Vagina (tissue), 2 donors: ENCODE measurements at regions not wholly inside any gene's neighbourhood (a gene's known extent, or its start where the extent isn't known, plus 50 kb on each side); places are given as distances from the start of the nearest gene placed in this dataset.
A peak's percentile ranks its signal among the peaks of the same experiment; 100 is the strongest.

Experiments
- DNase-seq, 2 donors: peaks; one replicate each; pipeline ENCODE4 v3.0.0-alpha.2; 2017; ENCODE audit errors: extremely low spot score in 2 of 2
- H3K27ac ChIP-seq: fragments of 200-600 bp; sonication (generic); one replicate; pipeline ENCODE4 v1.5.1; 2019
- H3K27me3 ChIP-seq: fragments of 200-600 bp; sonication (generic); one replicate; pipeline ENCODE4 v1.5.1; 2019
- H3K36me3 ChIP-seq, 2 donors: fragments of 200-600 bp; sonication (generic); one replicate each; pipeline ENCODE4 v1.5.1; 2017 to 2019
- H3K4me1 ChIP-seq: fragments of 200-600 bp; sonication (generic); one replicate; pipeline ENCODE4 v1.5.1; 2019
- H3K4me3 ChIP-seq, 2 donors: fragments of 200-600 bp; sonication (generic); 1 replicate in 1 of 2; 2 replicates in 1 of 2; pipeline ENCODE4 v1.5.1; 2016 to 2019
- H3K9me3 ChIP-seq: fragments of 200-600 bp; sonication (generic); one replicate; pipeline ENCODE4 v1.5.1; 2019
- POLR2A ChIP-seq, 2 donors: fragments of 450-650 bp; IDR thresholded peaks; one replicate each; pipeline ENCODE4 v1.6.1; 2017; ENCODE audit warnings: antibody characterized with exemption in 2 of 2, mild to moderate bottlenecking in 2 of 2, moderate library complexity in 2 of 2
- POLR2AphosphoS5 ChIP-seq, 2 donors: sonication (generic); formaldehyde crosslinking; IDR thresholded peaks; one replicate each; pipeline ENCODE4 v1.9.0; 2017; ENCODE audit warnings: antibody characterized with exemption in 2 of 2, mild to moderate bottlenecking in 2 of 2, low read depth in 1 of 2; ENCODE audit not compliant: insufficient read depth in 1 of 2
- intact Hi-C: fragments of 100-400 bp; cut with DNase I; formaldehyde crosslinking; loops from one replicate; pipeline ENCODE4 v1.15.1; 2023
- TF ChIP-seq, protein P1 (sequence below), 3 experiments: fragments of 450-650 bp in 2 of 3; fragments of 200-600 bp in 1 of 3; sonication (generic) in 1 of 3; IDR thresholded peaks; one replicate each; pipeline ENCODE4 v1.5.1; 2017 to 2019; ENCODE audit warnings: antibody characterized with exemption in 3 of 3, mild to moderate bottlenecking in 2 of 3, moderate library complexity in 2 of 3

DNA sequence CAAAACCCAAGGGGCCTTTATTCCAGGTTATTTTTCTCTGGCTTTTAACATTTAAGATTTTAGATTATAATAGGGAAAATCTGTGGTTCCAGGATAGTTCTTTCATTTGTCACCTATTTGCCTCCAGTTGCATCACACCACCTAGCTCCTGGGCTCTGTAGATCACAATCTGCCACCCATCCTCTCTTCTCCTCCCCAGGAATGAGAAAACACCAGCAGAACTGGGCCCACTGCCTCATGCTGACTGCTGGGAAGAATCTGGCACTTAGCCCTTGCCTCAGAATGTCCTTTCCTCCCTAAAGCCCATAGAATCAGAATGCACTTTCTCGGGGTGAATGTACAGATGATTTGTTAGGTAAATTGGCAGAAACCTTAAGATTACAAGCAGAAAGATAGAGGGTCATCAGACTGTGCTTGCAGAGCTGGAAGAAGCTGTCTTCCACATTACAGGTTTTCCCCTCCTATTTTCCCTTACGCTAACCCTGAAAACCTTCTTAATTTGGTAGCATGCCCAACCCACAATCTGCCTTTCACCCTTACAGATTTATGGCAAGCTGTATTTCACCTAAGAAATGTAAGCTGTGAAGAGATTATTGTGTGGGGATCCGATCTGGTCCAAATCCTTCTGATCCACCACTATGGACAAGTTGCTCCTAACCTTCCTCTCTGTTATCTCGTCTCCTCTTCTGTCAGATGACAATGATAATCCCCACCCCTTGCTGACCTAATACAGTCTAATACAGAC, 72.6 kb downstream of the LRRC30 start:
- peak in 1 of 2 donors; percentile 20 for DNase-seq
- no peaks in the 10 kb centered on the region for H3K27me3 ChIP-seq
- no peak overlapping the region for H3K4me3 ChIP-seq
- H3K27ac ChIP-seq, result no peak overlapping the region
- TF ChIP-seq, protein P1, sequence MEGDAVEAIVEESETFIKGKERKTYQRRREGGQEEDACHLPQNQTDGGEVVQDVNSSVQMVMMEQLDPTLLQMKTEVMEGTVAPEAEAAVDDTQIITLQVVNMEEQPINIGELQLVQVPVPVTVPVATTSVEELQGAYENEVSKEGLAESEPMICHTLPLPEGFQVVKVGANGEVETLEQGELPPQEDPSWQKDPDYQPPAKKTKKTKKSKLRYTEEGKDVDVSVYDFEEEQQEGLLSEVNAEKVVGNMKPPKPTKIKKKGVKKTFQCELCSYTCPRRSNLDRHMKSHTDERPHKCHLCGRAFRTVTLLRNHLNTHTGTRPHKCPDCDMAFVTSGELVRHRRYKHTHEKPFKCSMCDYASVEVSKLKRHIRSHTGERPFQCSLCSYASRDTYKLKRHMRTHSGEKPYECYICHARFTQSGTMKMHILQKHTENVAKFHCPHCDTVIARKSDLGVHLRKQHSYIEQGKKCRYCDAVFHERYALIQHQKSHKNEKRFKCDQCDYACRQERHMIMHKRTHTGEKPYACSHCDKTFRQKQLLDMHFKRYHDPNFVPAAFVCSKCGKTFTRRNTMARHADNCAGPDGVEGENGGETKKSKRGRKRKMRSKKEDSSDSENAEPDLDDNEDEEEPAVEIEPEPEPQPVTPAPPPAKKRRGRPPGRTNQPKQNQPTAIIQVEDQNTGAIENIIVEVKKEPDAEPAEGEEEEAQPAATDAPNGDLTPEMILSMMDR (IDR thresholded peaks at IDR 0.05), result no peak
- TF ChIP-seq POLR2AphosphoS5 (IDR thresholded peaks at IDR 0.05; ENCODE audit: insufficient read depth in 1 of 2, low read depth in 1 of 2), result no peak
- no peak for TF ChIP-seq POLR2A (IDR thresholded peaks at IDR 0.05)
- no peaks in the 10 kb centered on the region for H3K36me3 ChIP-seq
- intact Hi-C loops, result no loop called here
- no peaks in the 10 kb centered on the region for H3K4me1 ChIP-seq
- no peaks in the 10 kb centered on the region for H3K9me3 ChIP-seq

DNA sequence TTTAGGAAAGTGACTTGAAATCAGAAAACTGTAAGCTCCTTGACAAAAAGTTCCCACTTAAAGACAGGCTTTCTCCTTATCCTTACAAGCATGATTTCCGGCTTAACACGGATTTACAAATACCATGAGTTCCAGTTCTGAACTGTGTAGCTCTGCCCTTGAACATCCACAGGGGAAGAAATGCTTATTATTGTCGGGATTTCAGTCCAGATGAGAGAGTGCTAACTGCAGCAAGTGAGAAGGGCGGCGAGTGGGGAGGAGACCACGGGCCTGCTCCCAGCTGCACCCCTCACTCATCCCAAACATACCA, 73.1 kb downstream of the LRRC30 start:
- Histone ChIP-seq H3K36me3 (no peaks in the 10 kb centered on the region), H3K4me3 (no peak overlapping the region), H3K27ac (no peak overlapping the region), H3K4me1 (no peaks in the 10 kb centered on the region), H3K27me3 (no peaks in the 10 kb centered on the region), H3K9me3 (no peaks in the 10 kb centered on the region)
- no peak for TF ChIP-seq POLR2A (IDR thresholded peaks at IDR 0.05)
- TF ChIP-seq POLR2AphosphoS5 (IDR thresholded peaks at IDR 0.05; ENCODE audit: insufficient read depth in 1 of 2, low read depth in 1 of 2), result no peak
- TF ChIP-seq, protein P1 (IDR thresholded peaks at IDR 0.05), result no peak
- intact Hi-C loops, result no loop called here
- peak in 1 of 2 donors; percentile 29 for DNase-seq

DNA sequence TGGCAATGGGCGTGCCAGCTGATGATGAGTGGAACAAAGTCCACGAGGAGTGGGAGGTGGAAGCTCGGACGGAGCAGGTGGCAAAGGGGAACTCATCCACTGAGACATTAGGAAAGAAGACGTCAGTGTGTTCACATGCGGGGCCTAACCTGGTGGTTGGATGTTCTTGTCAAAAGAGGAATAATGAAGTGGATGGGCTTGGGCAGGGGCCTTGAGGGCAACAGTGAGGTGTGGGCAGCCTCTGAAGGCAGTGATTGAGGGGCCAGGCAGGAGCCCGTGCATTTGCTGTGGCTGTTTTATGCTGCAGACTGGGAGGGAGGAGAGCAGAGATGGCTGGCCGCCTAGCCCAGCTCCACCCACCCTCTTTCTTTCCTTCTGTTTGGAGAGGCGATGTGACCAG, 74.5 kb downstream of the LRRC30 start:
- H3K4me3 ChIP-seq, result no peak overlapping the region
- H3K4me1 ChIP-seq, result no peaks in the 10 kb centered on the region
- DNase-seq, result peak in 1 of 2 donors; percentile 67
- H3K9me3 ChIP-seq, result no peaks in the 10 kb centered on the region
- no peak overlapping the region for H3K27ac ChIP-seq
- TF ChIP-seq, protein P1 (IDR thresholded peaks at IDR 0.05), result no peak
- TF ChIP-seq POLR2AphosphoS5 (IDR thresholded peaks at IDR 0.05; ENCODE audit: insufficient read depth in 1 of 2, low read depth in 1 of 2) (no peak), POLR2A (IDR thresholded peaks at IDR 0.05) (no peak)
- intact Hi-C loops, result no loop called here
- no peaks in the 10 kb centered on the region for H3K27me3 ChIP-seq
- H3K36me3 ChIP-seq, result no peaks in the 10 kb centered on the region

DNA sequence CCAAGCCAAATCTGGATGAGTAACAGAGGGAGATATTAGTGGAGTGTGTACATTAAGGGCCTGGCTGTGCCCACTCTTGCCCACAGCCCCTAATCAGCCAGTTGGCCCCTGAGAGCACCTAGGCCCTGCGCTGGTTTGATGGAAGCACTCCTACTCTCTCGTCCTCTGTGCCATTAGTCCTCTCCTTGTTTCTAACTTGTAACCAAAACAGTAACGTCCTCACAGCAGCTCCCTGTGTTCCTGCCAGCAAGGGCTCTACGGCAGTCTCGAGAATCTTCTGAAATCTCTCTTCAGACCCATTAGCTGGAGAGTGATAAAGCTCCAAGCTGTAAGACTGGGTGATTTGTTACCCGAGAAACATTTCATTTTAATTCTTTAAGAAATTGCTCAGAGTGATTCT, 76.1 kb downstream of the LRRC30 start:
- Histone ChIP-seq H3K9me3 (no peaks in the 10 kb centered on the region), H3K27me3 (no peaks in the 10 kb centered on the region), H3K36me3 (no peaks in the 10 kb centered on the region), H3K4me3 (no peak overlapping the region), H3K4me1 (no peaks in the 10 kb centered on the region), H3K27ac (no peak overlapping the region)
- intact Hi-C loops, result no loop called here
- TF ChIP-seq POLR2A (IDR thresholded peaks at IDR 0.05) (no peak), POLR2AphosphoS5 (IDR thresholded peaks at IDR 0.05; ENCODE audit: insufficient read depth in 1 of 2, low read depth in 1 of 2) (no peak)
- TF ChIP-seq, protein P1 (IDR thresholded peaks at IDR 0.05), result no peak
- DNase-seq, result no peak

DNA sequence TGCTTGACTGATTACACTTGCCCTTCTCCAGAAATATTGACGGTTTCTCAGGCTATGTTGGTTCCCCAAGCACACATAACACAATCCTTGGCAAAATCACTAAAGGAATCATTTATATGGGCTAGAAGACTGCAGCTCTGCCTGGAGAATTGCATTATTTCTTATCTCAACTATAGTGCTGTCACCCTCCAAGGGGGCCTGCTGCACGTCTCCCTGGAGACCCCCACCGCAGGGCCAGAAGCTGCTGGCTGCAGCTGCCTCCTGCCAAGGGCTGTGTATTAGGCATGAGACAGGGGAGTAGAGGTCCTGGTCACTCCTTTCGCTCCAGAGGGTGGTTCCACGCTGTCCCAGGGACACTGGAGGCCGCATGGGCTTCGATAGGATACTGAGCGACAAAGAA, 76.6 kb downstream of the LRRC30 start:
- Histone ChIP-seq H3K36me3 (no peaks in the 10 kb centered on the region), H3K27ac (no peak overlapping the region), H3K4me3 (no peak overlapping the region), H3K27me3 (no peaks in the 10 kb centered on the region), H3K4me1 (no peaks in the 10 kb centered on the region), H3K9me3 (no peaks in the 10 kb centered on the region)
- DNase-seq, result peak in 1 of 2 donors; percentile 75
- TF ChIP-seq POLR2AphosphoS5 (IDR thresholded peaks at IDR 0.05; ENCODE audit: insufficient read depth in 1 of 2, low read depth in 1 of 2), result no peak
- TF ChIP-seq, protein P1 (IDR thresholded peaks at IDR 0.05), result no peak
- TF ChIP-seq POLR2A (IDR thresholded peaks at IDR 0.05), result no peak
- intact Hi-C loops, result no loop called here
